ENCODE measurements at regions not wholly inside any gene's neighbourhood (a gene's known extent, or its start where the extent isn't known, plus 50 kb on each side); places are given as distances from the start of the nearest gene placed in this dataset.

DNA sequence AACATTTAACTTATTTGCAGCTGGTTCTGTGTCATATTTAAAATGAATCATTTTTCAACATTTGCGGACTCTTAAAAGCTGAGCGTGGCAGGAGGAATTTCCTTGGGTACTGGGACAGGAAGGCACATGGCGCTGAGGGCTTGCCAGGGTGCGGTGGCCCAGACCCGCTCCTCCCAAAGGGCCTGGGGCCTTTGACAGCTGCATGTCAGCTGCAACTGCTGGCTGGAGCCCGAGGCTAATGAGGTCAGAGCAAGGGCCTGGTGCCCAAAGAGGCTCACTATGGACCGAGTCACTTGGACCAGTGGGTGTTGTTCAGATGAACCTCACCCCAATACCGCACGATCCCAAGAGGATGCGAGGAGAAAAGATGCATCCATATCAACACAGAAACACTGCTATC, 326.9 kb downstream of the CTTN start:
- TF ChIP-seq, protein P1, sequence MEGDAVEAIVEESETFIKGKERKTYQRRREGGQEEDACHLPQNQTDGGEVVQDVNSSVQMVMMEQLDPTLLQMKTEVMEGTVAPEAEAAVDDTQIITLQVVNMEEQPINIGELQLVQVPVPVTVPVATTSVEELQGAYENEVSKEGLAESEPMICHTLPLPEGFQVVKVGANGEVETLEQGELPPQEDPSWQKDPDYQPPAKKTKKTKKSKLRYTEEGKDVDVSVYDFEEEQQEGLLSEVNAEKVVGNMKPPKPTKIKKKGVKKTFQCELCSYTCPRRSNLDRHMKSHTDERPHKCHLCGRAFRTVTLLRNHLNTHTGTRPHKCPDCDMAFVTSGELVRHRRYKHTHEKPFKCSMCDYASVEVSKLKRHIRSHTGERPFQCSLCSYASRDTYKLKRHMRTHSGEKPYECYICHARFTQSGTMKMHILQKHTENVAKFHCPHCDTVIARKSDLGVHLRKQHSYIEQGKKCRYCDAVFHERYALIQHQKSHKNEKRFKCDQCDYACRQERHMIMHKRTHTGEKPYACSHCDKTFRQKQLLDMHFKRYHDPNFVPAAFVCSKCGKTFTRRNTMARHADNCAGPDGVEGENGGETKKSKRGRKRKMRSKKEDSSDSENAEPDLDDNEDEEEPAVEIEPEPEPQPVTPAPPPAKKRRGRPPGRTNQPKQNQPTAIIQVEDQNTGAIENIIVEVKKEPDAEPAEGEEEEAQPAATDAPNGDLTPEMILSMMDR (IDR thresholded peaks at IDR 0.05; ENCODE audit: poor library complexity, severe bottlenecking): no peak
- TF ChIP-seq SMC3 (conservative IDR thresholded peaks at IDR 0.05; ENCODE audit: poor library complexity) (no peak), EZH2 (IDR thresholded peaks at IDR 0.05; ENCODE audit: borderline replicate concordance, insufficient read depth, low read length, poor library complexity, severe bottlenecking) (no peak), EP300 (conservative IDR thresholded peaks at IDR 0.05; ENCODE audit: poor library complexity, severe bottlenecking) (no peak), RAD21 (conservative IDR thresholded peaks at IDR 0.05) (no peak)
- TF ChIP-seq, protein P2, sequence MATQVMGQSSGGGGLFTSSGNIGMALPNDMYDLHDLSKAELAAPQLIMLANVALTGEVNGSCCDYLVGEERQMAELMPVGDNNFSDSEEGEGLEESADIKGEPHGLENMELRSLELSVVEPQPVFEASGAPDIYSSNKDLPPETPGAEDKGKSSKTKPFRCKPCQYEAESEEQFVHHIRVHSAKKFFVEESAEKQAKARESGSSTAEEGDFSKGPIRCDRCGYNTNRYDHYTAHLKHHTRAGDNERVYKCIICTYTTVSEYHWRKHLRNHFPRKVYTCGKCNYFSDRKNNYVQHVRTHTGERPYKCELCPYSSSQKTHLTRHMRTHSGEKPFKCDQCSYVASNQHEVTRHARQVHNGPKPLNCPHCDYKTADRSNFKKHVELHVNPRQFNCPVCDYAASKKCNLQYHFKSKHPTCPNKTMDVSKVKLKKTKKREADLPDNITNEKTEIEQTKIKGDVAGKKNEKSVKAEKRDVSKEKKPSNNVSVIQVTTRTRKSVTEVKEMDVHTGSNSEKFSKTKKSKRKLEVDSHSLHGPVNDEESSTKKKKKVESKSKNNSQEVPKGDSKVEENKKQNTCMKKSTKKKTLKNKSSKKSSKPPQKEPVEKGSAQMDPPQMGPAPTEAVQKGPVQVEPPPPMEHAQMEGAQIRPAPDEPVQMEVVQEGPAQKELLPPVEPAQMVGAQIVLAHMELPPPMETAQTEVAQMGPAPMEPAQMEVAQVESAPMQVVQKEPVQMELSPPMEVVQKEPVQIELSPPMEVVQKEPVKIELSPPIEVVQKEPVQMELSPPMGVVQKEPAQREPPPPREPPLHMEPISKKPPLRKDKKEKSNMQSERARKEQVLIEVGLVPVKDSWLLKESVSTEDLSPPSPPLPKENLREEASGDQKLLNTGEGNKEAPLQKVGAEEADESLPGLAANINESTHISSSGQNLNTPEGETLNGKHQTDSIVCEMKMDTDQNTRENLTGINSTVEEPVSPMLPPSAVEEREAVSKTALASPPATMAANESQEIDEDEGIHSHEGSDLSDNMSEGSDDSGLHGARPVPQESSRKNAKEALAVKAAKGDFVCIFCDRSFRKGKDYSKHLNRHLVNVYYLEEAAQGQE (IDR thresholded peaks at IDR 0.05; ENCODE audit: borderline replicate concordance): no peak
